HG03432 (cell line): ENCODE measurements at regions not wholly inside any gene's neighbourhood (a gene's known extent, or its start where the extent isn't known, plus 50 kb on each side); places are given as distances from the start of the nearest gene placed in this dataset.

ENCODE experiments used
- ATAC-seq: cut with Tn5 transposase; IDR thresholded peaks from one replicate; pipeline ENCODE4 v1.9.1; 2021; ENCODE audit warnings: mild to moderate bottlenecking, moderate library complexity; ENCODE audit not compliant: unreplicated experiment

- no peak for ATAC-seq
Measured at GRCh38 chr11:13907678-13908077, 54.8 kb upstream of the SPON1 start.

- ATAC-seq, result no peak
Measured at GRCh38 chr11:13908535-13908934, 54.0 kb upstream of the SPON1 start.
